Heart left ventricle (tissue), 16 donors: ENCODE measurements at regions not wholly inside any gene's neighbourhood (a gene's known extent, or its start where the extent isn't known, plus 50 kb on each side); places are given as distances from the start of the nearest gene placed in this dataset.
"Not testable (repeated sequence)": the region's sequence is repeated elsewhere in the genome, so short reads cannot be mapped to it uniquely, and the experiment has no call there.

ENCODE experiments used
- ATAC-seq, 4 donors: fragments of 200-7000 bp; cut with Tn5 transposase; one replicate each; pipeline ENCODE4 v1.9.1; 2020 to 2022; ENCODE audit warnings: moderate library complexity in 4 of 4, mild to moderate bottlenecking in 3 of 4, moderate number of reproducible peaks in 1 of 4
- DNase-seq, 5 donors: peaks; one replicate each; pipeline ENCODE4 v3.0.0-alpha.2; 2020
- H3K27ac ChIP-seq, 12 donors: fragments of 200-600 bp; sonication (generic) in 4 of 12; one replicate each; pipeline versions ENCODE4 v1.5.0 to v1.8.0; 2016 to 2022; ENCODE audit warnings: mild to moderate bottlenecking in 2 of 12
- H3K27me3 ChIP-seq, 9 donors: fragments of 200-600 bp; sonication (generic) in 2 of 9; one replicate each; pipeline versions ENCODE4 v1.5.1 to v1.8.0; 2016 to 2022; ENCODE audit warnings: mild to moderate bottlenecking in 3 of 9
- H3K36me3 ChIP-seq, 9 donors: fragments of 200-600 bp; sonication (generic) in 2 of 9; one replicate each; pipeline versions ENCODE4 v1.5.0 to v1.8.0; 2018 to 2022; ENCODE audit warnings: mild to moderate bottlenecking in 2 of 9
- H3K4me1 ChIP-seq, 12 donors: fragments of 200-600 bp; sonication (generic) in 4 of 12; one replicate each; pipeline versions ENCODE4 v1.5.0 to v1.8.0; 2016 to 2022; ENCODE audit warnings: mild to moderate bottlenecking in 3 of 12
- H3K4me3 ChIP-seq, 12 donors: fragments of 200-600 bp; sonication (generic) in 4 of 12; one replicate each; pipeline versions ENCODE4 v1.5.0 to v1.8.0; 2017 to 2022; ENCODE audit warnings: mild to moderate bottlenecking in 9 of 12, moderate library complexity in 4 of 12
- H3K9me3 ChIP-seq, 12 donors: fragments of 200-600 bp; sonication (generic) in 4 of 12; one replicate each; pipeline versions ENCODE4 v1.5.0 to v1.8.0; 2016 to 2022; ENCODE audit warnings: mild to moderate bottlenecking in 1 of 12
- POLR2A ChIP-seq, 2 donors: fragments of 450-650 bp; IDR thresholded peaks; one replicate each; pipeline ENCODE4 v1.6.1; 2017; ENCODE audit warnings: antibody characterized with exemption in 2 of 2, mild to moderate bottlenecking in 2 of 2, moderate library complexity in 2 of 2
- WGBS, 4 donors: extraction: QIAGEN DNeasy Blood & Tissue Kit in 2 of 4; methylation state at CpG; one replicate each; pipeline versions ENCODE4 v1.1.5 to v1.1.7; 2013 to 2018; 5-methylcytosine and 5-hydroxymethylcytosine counted together
- intact Hi-C, 10 donors: fragments of 100-400 bp; cut with DNase I; formaldehyde crosslinking; loops; one replicate each; pipeline versions ENCODE4 v1.11.1 to v1.14.2; 2022
- TF ChIP-seq, protein P1 (sequence below), 12 donors: fragments of 200-600 bp; sonication (generic) in 4 of 12; IDR thresholded peaks; one replicate each; pipeline versions ENCODE4 v1.5.0 to v1.8.0; 2018 to 2022; ENCODE audit warnings: antibody characterized with exemption in 12 of 12, mild to moderate bottlenecking in 5 of 12
- donor health status: ischemic (EF 13 %, LVEDD 7.1; RV severe dilation, severe dysfunction).
- donor health status: healthy with polysubstance abuse.
- donor health status: DM: no; HTN: yes; CAD: no.
- donor health status: DM: no; HTN: no; CAD: no.
- donor health status: ischemic (EF 25% LVEDD 6.9; RV normal size, moderate dysfunction).
- donor health status: ischemic (EF 25% LVEDD 5.7; RV mildly dilated, moderate dysfunction).
- donor health status: healthy.
- donor health status: DM: yes; HTN: yes; CAD: no.
- donor health status: ischemic (EF 35%, LVEDD 5.7; RV mildly dilated, moderate dysfunction).
- donor health status: nonischemic (EF 11% LVEDD 7.7; RV severe dilation, severe dysfunction).
- donor health status: DM: yes; HTN: yes; CAD: no.
- donor health status: PGD.
- donor health status: ischemic (EF 29% LVEDD 5.4; RV normal size, mild dysfunction).
- donor health status: nonischemic (EF 23%, LVEDD 6.1; RV moderate dilation, normal function).

DNA sequence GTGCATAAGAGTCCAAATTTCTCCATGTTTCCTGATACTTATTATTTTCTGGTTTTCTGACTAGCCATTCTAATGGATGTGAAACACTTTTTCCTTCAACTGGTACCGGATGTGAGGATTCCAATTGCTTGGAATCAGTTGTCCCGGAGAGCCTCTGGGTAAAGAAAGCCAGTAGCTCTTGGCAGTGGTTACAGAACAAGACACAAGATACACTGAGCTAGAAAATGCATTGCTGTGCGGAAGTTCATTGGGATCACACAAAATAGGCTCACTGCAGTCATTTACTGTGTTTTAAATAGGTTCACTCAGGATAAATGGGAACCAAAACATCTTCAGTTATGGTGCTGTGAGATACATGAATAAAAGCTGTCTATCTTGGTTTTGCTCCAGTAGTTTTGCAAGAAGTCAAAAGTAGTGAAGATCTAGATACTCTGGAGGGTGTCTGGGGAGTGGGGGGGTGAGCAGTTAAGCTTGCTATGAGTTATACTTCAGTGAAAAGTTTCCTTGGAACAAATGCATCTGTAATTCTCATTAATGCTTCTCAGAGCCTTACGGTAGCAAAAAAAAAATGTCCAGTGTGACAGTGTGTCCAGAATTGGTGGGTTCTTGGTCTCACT is 54.4 kb upstream of the RNF182 start:
- Histone ChIP-seq H3K36me3 (no peaks in the 10 kb centered on the region), H3K4me3 (no peak overlapping the region), H3K27me3 (no peaks in the 10 kb centered on the region), H3K27ac (no peak overlapping the region), H3K9me3 (no peaks in the 10 kb centered on the region), H3K4me1 (peaks cover 0 to 16% (median 10%) of the 10 kb centered on the region in 12 donors)
- ATAC-seq (no peak), DNase-seq (no peak)
- intact Hi-C loops, result no loop called here
- no peak for TF ChIP-seq POLR2A (IDR thresholded peaks at IDR 0.05)
- TF ChIP-seq, protein P1, sequence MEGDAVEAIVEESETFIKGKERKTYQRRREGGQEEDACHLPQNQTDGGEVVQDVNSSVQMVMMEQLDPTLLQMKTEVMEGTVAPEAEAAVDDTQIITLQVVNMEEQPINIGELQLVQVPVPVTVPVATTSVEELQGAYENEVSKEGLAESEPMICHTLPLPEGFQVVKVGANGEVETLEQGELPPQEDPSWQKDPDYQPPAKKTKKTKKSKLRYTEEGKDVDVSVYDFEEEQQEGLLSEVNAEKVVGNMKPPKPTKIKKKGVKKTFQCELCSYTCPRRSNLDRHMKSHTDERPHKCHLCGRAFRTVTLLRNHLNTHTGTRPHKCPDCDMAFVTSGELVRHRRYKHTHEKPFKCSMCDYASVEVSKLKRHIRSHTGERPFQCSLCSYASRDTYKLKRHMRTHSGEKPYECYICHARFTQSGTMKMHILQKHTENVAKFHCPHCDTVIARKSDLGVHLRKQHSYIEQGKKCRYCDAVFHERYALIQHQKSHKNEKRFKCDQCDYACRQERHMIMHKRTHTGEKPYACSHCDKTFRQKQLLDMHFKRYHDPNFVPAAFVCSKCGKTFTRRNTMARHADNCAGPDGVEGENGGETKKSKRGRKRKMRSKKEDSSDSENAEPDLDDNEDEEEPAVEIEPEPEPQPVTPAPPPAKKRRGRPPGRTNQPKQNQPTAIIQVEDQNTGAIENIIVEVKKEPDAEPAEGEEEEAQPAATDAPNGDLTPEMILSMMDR (IDR thresholded peaks at IDR 0.05), result no peak
- WGBS, 4 donors, result 59 to 68% (median 60%) methylated on average over 4 of the region's 4 CpGs

DNA sequence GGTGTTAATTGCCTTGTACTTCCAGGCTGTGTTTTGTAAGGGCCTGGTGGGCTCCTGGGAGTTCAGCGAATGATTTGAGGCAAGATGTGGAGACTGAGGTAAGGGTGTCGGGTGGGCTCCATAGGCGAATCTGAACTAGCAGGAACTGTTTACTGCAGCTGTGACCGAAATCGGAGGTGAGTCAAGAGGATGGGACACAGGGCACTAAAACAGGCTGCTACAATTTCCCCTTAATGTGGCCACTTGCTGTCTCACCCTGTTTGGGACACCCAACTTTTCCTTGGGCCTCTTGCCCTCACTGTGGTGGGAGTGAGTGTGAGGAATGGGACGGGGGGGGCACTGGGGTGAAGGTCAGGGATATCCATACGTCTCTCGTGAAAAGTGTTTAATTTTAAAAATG is 53.9 kb upstream of the MCUR1 start:
- H3K36me3 ChIP-seq, result no peaks in the 10 kb centered on the region
- TF ChIP-seq, protein P1 (IDR thresholded peaks at IDR 0.05), result no peak
- no peak for TF ChIP-seq POLR2A (IDR thresholded peaks at IDR 0.05)
- H3K9me3 ChIP-seq, result no peaks in the 10 kb centered on the region
- intact Hi-C loops, result no loop called here
- no peaks in the 10 kb centered on the region for H3K27me3 ChIP-seq
- H3K4me3 ChIP-seq, result no peak overlapping the region
- H3K27ac ChIP-seq, result no peak overlapping the region
- H3K4me1 ChIP-seq, result peaks cover 0 to 6% (median 0%) of the 10 kb centered on the region in 12 donors
- DNase-seq, result no peak
- ATAC-seq, result no peak
- 88 to 93% (median 90%) methylated on average over 8 of the region's 8 CpGs for WGBS, 4 donors

DNA sequence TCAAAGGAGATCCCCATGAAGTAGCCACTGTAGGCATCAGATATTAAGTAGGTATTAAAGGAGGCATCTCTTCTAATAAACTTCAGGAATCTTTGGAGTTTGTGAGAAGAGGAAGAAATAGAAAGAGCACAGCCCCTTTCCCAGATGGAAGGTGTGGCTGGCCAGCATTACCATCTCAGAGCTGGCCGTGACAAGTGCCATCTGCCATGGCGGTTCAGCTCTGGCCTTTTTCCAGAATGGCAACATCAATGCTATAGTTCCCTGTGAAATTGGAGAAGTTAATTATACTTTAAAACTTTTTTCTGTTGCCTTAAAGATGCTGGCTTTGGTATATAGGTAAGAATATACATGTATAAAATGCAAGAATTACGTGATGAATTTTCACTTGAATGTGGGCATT is 51.9 kb upstream of the MCUR1 start:
- Histone ChIP-seq H3K4me3 (no peak overlapping the region), H3K27ac (no peak overlapping the region), H3K9me3 (no peaks in the 10 kb centered on the region), H3K4me1 (peaks cover 0 to 5% (median 0%) of the 10 kb centered on the region in 12 donors), H3K27me3 (peaks cover 0 to 6% (median 0%) of the 10 kb centered on the region in 9 donors), H3K36me3 (no peaks in the 10 kb centered on the region)
- TF ChIP-seq, protein P1 (IDR thresholded peaks at IDR 0.05), result no peak
- TF ChIP-seq POLR2A (IDR thresholded peaks at IDR 0.05), result no peak
- WGBS, 4 donors, result 84 to 98% (median 96%) methylated on average over 3 of the region's 3 CpGs
- ATAC-seq, result no peak
- intact Hi-C loops, result no loop called here
- DNase-seq, result no peak

DNA sequence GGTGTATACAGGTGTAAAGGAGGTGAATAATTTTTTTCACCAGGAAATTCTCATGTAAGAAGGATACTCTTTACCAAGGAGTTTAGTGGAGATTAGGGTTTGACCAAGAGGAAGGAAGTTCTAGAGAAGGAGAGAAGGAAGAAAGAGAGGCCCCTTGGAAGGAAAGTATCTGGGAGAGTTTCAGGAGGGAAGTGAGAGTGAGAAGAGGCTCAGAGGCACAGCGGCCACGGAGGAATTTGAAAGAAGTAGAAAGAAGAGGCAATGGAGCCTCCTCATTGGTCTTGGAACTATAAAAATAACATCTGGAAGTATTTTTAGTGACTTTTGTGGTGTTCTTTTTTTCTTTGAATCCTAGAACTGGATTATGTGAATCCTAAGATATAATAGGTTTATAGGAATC is 50.8 kb upstream of the MCUR1 start:
- Histone ChIP-seq H3K27me3 (peaks cover 0 to 16% (median 8%) of the 10 kb centered on the region in 9 donors), H3K36me3 (no peaks in the 10 kb centered on the region), H3K27ac (no peak overlapping the region), H3K9me3 (no peaks in the 10 kb centered on the region), H3K4me3 (no peak overlapping the region), H3K4me1 (peaks cover 0 to 2% (median under 1%) of the 10 kb centered on the region in 12 donors)
- DNase-seq (no peak), ATAC-seq (no peak)
- intact Hi-C loops, result no loop called here
- TF ChIP-seq, protein P1 (IDR thresholded peaks at IDR 0.05), result no peak
- TF ChIP-seq POLR2A (IDR thresholded peaks at IDR 0.05), result no peak
- 56 to 70% (median 64%) methylated on average over 2 of the region's 2 CpGs for WGBS, 4 donors

DNA sequence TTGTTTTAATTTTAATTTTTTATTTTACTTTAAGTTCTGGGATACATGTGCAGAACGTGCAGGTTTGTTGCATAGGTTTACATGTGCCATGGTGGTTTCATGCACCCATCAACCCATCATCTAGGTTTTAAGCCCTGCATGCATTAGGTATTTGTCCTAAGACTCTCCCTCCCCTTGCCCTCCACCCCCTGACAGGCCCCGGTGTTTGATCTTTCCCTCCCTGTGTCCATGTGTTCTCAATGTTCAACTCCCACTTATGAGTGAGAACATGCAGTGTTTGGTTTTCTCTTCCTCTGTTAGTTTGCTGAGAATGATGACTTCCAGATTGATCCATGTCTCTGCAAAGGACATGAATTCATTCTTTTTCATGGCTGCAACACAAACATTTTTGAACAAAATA is 50.3 kb upstream of the MCUR1 start:
- peaks cover 4 to 20% (median 12%) of the 10 kb centered on the region in 9 donors for H3K27me3 ChIP-seq
- H3K9me3 ChIP-seq, DNase-seq, H3K4me1 ChIP-seq, ATAC-seq, H3K4me3 ChIP-seq, H3K36me3 ChIP-seq, intact Hi-C loops, H3K27ac ChIP-seq: not testable (repeated sequence)
- 63 to 78% (median 71%) methylated on average over 2 of the region's 2 CpGs for WGBS, 4 donors
